ENCODE measurements at regions not wholly inside any gene's neighbourhood (a gene's known extent, or its start where the extent isn't known, plus 50 kb on each side); places are given as distances from the start of the nearest gene placed in this dataset.

DNA sequence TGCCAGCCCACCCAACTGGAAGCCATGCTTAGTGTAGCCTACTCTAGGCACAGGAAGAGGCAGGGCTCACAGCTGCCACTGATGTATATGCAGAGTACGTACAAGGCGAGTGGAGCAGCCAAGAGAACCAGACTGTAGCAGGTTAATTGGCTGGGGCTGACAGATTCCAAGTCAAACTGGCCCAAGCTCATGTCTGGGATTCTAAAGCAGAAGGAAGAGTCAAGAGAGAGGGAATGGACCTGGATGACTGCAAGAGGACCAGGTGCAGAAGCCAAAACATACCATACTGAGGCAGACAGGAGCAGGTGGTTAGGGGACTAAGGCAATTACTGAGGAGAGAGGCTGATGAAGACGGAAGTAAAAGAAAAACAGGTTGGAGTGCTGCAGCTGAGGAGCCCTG, 51.3 kb upstream of the LRRN2 start:
- H3K27ac ChIP-seq (ENCODE audit: low read depth, low read length) = no peak overlapping the region
- peaks cover 18% of the 10 kb centered on the region for H3K9me3 ChIP-seq (ENCODE audit: control insufficient read depth, low read length)
- H3K4me3 Mint-ChIP-seq = no peak overlapping the region
- H3K4me3 ChIP-seq (ENCODE audit: low read length) = no peak overlapping the region
- WGBS, 2 experiments (ENCODE audit: insufficient coverage in 1 of 2, insufficient read length in 1 of 2) = 93 to 100% methylated on average over 2 to 3 of the region's 3 CpGs
- TF ChIP-seq, protein P1, sequence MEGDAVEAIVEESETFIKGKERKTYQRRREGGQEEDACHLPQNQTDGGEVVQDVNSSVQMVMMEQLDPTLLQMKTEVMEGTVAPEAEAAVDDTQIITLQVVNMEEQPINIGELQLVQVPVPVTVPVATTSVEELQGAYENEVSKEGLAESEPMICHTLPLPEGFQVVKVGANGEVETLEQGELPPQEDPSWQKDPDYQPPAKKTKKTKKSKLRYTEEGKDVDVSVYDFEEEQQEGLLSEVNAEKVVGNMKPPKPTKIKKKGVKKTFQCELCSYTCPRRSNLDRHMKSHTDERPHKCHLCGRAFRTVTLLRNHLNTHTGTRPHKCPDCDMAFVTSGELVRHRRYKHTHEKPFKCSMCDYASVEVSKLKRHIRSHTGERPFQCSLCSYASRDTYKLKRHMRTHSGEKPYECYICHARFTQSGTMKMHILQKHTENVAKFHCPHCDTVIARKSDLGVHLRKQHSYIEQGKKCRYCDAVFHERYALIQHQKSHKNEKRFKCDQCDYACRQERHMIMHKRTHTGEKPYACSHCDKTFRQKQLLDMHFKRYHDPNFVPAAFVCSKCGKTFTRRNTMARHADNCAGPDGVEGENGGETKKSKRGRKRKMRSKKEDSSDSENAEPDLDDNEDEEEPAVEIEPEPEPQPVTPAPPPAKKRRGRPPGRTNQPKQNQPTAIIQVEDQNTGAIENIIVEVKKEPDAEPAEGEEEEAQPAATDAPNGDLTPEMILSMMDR (conservative IDR thresholded peaks at IDR 0.05) = no peak
- no peak overlapping the region for H3K27ac Mint-ChIP-seq
- H3K36me3 ChIP-seq (ENCODE audit: control insufficient read depth, insufficient read depth, low read length) = no peaks in the 10 kb centered on the region
- no peaks in the 10 kb centered on the region for H3K27me3 ChIP-seq (ENCODE audit: control insufficient read depth, insufficient read depth, low read length, poor library complexity, severe bottlenecking)
- peaks cover 13% of the 10 kb centered on the region for H3K9me3 Mint-ChIP-seq
- peaks cover 39% of the 10 kb centered on the region for H3K4me1 Mint-ChIP-seq
- H3K4me1 ChIP-seq (ENCODE audit: control insufficient read depth, insufficient read depth, low read length) = peaks cover 17% of the 10 kb centered on the region
- H3K36me3 Mint-ChIP-seq (ENCODE audit: low read depth) = no peaks in the 10 kb centered on the region
- DNase-seq = no peak
- H3K9ac ChIP-seq (ENCODE audit: extremely low read depth, low read length, poor library complexity, severe bottlenecking) = no peak overlapping the region
- H3K27me3 Mint-ChIP-seq (ENCODE audit: insufficient read depth) = no peaks in the 10 kb centered on the region

DNA sequence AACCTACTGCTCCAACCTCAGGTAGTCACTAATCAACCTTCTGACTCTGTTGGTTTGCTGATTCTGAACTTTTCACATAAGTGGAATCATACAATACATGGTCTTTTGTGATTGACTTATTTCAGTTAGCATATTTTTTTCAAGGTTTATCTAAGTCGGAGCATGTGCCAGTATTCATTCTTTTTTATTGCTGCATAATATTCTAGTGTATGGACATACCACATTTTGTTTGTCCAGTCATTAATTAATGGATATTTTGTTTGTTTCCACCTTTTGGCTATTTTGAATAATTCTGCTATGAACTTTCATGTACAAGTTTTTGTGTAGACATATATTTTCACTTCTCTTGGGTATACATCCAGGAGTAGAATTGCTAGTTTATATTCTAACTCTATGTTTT, 53.0 kb upstream of the LRRN2 start:
- Mint-ChIP-seq H3K27ac (no peak overlapping the region), H3K9me3 (peaks cover 13% of the 10 kb centered on the region), H3K36me3 (ENCODE audit: low read depth) (no peaks in the 10 kb centered on the region), H3K4me3 (no peak overlapping the region), H3K27me3 (ENCODE audit: insufficient read depth) (no peaks in the 10 kb centered on the region), H3K4me1 (peaks cover 26% of the 10 kb centered on the region)
- Histone ChIP-seq H3K4me3 (ENCODE audit: low read length) (no peak overlapping the region), H3K36me3 (ENCODE audit: control insufficient read depth, insufficient read depth, low read length) (no peaks in the 10 kb centered on the region), H3K4me1 (ENCODE audit: control insufficient read depth, insufficient read depth, low read length) (peaks cover 17% of the 10 kb centered on the region), H3K9me3 (ENCODE audit: control insufficient read depth, low read length) (peaks cover 18% of the 10 kb centered on the region), H3K9ac (ENCODE audit: extremely low read depth, low read length, poor library complexity, severe bottlenecking) (no peak overlapping the region), H3K27ac (ENCODE audit: low read depth, low read length) (no peak overlapping the region), H3K27me3 (ENCODE audit: control insufficient read depth, insufficient read depth, low read length, poor library complexity, severe bottlenecking) (no peaks in the 10 kb centered on the region)
- WGBS, 2 experiments (ENCODE audit: insufficient coverage in 1 of 2, insufficient read length in 1 of 2) = 100% methylated on average over 1 of the region's 1 CpG; no CpG with 5 or more reads in 1 of the 2 experiments
- no peak for DNase-seq
- TF ChIP-seq, protein P1 (conservative IDR thresholded peaks at IDR 0.05) = no peak

DNA sequence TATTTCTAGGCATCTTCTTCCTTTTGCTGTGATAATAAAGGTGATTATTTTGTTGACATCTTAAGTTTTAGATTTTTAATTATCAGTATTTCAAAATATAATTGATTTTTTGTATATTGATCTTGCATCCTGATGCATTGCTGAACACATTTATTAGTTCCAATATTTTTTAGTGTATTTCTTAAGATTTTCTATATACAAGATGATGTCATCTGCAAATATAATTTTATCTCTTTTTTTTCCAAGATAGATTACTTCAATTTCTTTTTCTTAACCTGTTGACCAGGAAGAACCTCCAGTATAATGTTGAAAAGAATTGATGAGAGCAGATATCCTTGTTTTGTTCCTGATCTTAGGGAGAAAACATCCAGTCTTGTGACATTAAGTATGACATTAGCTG, 54.8 kb upstream of the LRRN2 start:
- TF ChIP-seq, protein P1 (conservative IDR thresholded peaks at IDR 0.05) = no peak
- H3K36me3 Mint-ChIP-seq (ENCODE audit: low read depth) = no peaks in the 10 kb centered on the region
- H3K27me3 Mint-ChIP-seq (ENCODE audit: insufficient read depth) = no peaks in the 10 kb centered on the region
- Histone ChIP-seq H3K4me3 (ENCODE audit: low read length) (no peak overlapping the region), H3K36me3 (ENCODE audit: control insufficient read depth, insufficient read depth, low read length) (no peaks in the 10 kb centered on the region), H3K27me3 (ENCODE audit: control insufficient read depth, insufficient read depth, low read length, poor library complexity, severe bottlenecking) (no peaks in the 10 kb centered on the region), H3K4me1 (ENCODE audit: control insufficient read depth, insufficient read depth, low read length) (peaks cover 6% of the 10 kb centered on the region), H3K9me3 (ENCODE audit: control insufficient read depth, low read length) (peaks cover 18% of the 10 kb centered on the region), H3K27ac (ENCODE audit: low read depth, low read length) (no peak overlapping the region), H3K9ac (ENCODE audit: extremely low read depth, low read length, poor library complexity, severe bottlenecking) (no peak overlapping the region)
- peaks cover 13% of the 10 kb centered on the region for H3K9me3 Mint-ChIP-seq
- H3K4me1 Mint-ChIP-seq = peaks cover 8% of the 10 kb centered on the region
- H3K4me3 Mint-ChIP-seq = no peak overlapping the region
- H3K27ac Mint-ChIP-seq = no peak overlapping the region
- no peak for DNase-seq
